Head of caudate nucleus (tissue), 42 donors: ENCODE measurements at regions not wholly inside any gene's neighbourhood (a gene's known extent, or its start where the extent isn't known, plus 50 kb on each side); places are given as distances from the start of the nearest gene placed in this dataset.
"Not testable (repeated sequence)": the region's sequence is repeated elsewhere in the genome, so short reads cannot be mapped to it uniquely, and the experiment has no call there.

Experiments used
- DNase-seq, 42 donors: peaks; one replicate each; pipeline versions ENCODE4 v3.0.0 to v3.0.0-alpha.2; 2020 to 2021; ENCODE audit warnings: mixed read lengths in 7 of 42
- intact Hi-C: fragments of 100-400 bp; cut with DNase I; formaldehyde crosslinking; loops from one replicate; pipeline ENCODE4 v1.15.0; 2022

GRCh38 chr7:4436361-4436895 is 245.7 kb upstream of the FOXK1 start:
- DNase-seq: no peak
- intact Hi-C loops: no loop called here

DNA sequence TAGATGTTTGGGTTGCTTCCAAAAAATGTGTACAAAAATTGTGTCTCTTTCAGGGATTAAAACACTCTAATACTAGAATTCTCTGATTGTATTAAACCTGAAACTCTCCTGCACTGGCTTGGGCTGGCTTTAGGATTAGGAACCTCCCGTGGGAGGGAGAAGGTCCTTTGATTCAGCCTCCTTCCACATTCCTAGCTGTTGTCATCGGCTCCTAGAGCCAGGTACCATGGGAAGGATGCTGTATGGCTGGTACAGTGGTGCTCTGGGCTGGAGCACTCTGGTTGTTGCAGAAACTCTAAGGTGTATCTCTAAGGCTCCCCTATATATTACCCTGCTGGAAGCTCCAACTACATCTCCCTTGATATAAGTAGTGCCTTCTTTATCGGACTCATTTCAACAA is 245.2 kb upstream of the FOXK1 start:
- no peak for DNase-seq
- intact Hi-C loops: no loop called here

DNA sequence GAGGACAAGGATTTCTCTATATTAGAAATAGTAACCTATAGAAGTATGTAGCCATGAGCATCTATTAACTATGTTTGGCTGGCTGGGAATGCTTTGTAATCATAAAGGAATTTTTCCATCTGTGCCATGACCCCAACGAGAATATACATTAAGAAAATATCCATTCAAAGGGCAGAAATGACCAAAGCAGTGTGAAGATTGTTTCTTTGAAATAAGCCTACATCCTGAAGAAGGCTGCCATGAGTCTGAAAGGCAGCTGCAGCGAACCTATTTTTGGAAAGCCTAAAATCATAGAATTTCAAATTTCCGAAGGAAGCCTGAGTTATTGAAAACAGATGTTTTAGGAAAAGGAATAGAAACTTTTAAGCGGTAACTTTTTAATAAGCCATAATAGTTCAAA is 244.2 kb upstream of the FOXK1 start:
- intact Hi-C loops: no loop called here
- DNase-seq: no peak

DNA sequence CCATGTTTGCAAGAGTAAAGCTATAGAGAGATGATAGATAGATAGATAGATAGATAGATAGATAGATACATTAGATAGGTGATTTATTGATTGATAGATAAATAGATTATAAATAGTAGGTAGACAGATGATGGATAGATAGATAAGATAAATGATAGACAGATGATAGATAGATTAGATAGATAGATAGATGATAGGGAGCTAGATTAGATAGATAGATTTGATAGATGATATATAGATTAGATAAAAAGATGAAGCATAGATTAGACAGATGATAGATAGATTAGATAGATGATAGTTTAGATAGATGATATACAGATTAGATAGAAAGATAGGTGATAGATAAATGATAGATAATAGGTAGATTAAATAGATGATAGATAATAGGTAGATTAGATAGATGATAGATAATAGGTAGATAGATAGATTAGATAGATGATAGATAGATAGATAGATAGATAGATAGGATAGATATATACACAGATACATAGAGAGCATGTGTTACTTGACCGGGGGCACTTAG is 243.3 kb upstream of the FOXK1 start:
- intact Hi-C loops: no loop called here
- no peak for DNase-seq

GRCh38 chr7:4439444-4439843 is 242.7 kb upstream of the FOXK1 start:
- intact Hi-C loops: no loop called here
- no peak for DNase-seq

GRCh38 chr7:4444106-4444505 is 238.0 kb upstream of the FOXK1 start:
- DNase-seq: no peak
- intact Hi-C loops: no loop called here

GRCh38 chr7:4445777-4446176 is 236.3 kb upstream of the FOXK1 start:
- DNase-seq: no peak
- intact Hi-C loops: no loop called here

- intact Hi-C loops: no loop called here
- no peak for DNase-seq
Observed at GRCh38 chr7:4449263-4449662, 232.8 kb upstream of the FOXK1 start.

DNA sequence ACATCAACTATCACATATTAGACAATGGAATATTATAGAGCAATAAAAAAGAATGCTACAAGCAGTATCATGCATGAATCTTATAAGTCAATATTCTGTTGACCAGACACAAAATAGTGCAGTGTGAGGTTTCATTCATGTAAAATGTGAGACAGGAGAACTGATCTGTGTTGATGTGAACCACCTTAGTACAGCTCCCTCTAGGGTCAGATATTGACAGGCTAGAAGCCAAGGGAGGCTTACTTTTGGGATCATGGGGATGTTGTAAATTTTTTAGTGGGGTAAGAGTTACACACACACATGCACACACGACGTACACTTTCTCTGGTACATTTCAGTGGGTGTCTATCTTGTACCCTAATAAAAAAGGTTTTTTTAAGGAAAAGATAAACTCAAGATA is 231.6 kb upstream of the FOXK1 start:
- intact Hi-C loops: no loop called here
- DNase-seq: peak in 1 of 42 donors; percentile 4

DNA sequence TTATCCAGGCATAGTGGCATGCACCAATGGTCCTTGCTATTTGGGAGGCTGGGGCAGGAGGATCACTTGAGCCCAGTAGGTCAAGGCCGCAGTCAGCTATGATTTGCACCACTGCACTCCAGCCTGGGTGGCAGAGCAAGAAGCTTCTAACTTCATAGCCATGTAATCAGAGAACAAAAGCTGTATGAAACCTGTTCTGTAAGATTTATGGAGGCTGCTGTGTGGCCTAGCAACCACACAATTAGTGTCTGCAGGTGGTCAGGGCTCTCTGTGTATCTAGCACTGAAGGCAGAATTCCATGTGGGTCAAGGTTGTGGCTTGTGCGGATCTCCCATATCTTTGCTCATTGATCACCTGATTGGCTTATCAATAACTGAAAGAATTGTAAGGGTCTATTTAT is 221.5 kb upstream of the FOXK1 start:
- intact Hi-C loops: no loop called here
- peak in 1 of 42 donors; percentile 35 for DNase-seq

- intact Hi-C loops: no loop called here
- peak in 16 of 42 donors; percentile 7 to 49 (median 24) for DNase-seq
Observed at GRCh38 chr7:4461531-4461930, 220.6 kb upstream of the FOXK1 start.

DNA sequence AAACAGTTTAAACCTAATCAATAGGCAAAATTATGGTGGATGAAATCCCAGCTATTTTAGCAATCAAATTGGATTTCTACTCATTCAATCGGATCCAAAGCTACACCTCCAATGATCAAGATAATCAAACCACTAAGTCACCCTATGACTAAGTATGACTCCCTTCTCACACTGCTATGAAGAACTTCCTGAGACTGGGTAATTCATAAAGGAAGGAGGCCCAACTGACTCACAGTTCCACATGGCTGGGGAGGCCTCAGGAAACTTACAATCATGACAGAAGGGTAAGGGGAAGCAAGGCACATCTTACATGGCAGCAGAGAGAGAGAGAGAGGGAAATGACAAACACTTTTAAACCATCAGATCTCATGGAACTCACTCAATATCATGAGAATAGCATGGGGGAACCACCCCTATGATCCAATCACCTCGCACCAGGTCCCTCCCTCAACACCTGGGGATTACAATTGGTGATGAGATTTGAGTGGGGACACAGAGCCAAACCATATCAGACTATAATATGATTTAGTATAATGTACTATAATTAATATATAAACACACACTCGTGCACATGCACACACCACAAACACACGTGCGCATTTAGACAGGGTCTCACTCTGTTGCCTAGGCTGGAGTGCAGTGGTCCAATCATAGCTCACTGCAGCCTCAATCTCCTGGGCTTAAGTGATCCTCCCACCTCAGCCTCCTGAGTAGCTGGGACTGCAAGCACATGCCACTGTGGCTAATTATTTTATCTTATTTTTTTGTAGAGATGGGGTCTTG is 213.6 kb upstream of the FOXK1 start:
- intact Hi-C loops: no loop called here

DNA sequence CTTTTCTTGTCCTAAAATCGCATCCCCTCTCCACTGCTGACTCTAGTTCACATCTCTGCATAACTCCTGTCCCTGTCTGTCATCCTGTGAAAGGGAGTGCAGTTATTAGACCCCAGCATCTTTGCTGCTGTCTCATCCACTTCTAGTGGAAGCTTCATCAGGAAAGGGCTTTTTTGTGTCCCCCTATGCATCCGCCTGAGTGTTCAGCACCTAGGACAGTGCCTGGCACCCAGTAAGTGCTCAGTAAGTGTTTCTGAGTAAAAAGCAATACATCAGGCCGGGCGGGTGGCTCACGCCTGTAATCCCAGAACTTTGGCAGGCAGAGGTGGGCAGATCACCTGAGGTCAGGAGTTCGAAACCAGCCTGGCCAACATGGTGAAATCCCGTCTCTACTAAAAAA is 211.8 kb upstream of the FOXK1 start:
- no peak for DNase-seq
- intact Hi-C loops: no loop called here

More for the DNA sequence above, 213.6 kb upstream of the FOXK1 start:
- DNase-seq: no peak

GRCh38 chr7:4472728-4473127 is 209.4 kb upstream of the FOXK1 start:
- intact Hi-C loops: no loop called here
- DNase-seq: no peak

GRCh38 chr7:4479367-4480039 is 202.6 kb upstream of the FOXK1 start:
- intact Hi-C loops: no loop called here
- peak in 15 of 42 donors; percentile 8 to 42 (median 18) for DNase-seq

GRCh38 chr7:4480131-4480530 is 202.0 kb upstream of the FOXK1 start:
- DNase-seq, intact Hi-C loops: not testable (repeated sequence)

DNA sequence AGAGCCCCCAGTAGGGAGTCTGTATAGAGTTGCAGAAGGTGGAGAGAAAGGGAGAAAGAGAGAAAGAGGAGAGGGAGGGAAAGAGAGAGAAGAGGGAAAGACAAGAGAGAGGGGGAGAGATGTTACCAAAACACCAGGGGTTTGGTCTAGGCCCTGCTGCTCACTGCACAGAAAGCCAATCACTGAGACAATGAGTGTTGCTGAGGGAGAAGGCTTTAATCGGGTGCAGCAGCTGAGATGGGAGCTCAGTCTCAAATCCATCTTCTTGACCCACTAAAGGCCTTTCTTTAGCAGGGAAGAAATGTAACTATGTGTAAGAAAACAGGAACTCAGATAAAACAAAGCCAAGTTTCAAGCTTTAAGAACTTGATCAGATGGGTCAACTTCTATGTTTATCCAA is 198.2 kb upstream of the FOXK1 start:
- no peak for DNase-seq
- intact Hi-C loops: no loop called here

DNA sequence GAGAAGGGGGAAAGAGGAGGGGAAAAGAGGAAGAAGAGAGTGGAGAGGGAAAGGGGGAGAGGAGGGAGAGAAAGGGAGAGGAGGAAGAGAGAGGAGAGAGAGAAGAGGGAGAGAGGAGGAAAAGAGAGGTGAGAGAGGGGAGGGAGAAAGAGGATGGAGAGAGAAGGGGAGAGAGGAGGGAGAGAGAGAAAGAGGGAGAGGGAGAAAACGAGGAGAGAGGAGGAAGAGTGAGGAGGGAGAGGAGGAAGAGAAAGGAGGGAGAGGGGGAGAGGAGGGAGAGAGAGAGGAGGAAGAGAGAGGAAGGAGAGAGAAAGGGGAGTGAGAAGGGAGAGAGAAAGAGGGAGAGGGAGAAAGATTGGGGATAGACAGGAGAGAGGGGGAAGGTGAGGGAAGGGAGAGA is 197.6 kb upstream of the FOXK1 start:
- intact Hi-C loops: no loop called here
- DNase-seq: no peak

GRCh38 chr7:4486907-4487306 is 195.2 kb upstream of the FOXK1 start:
- intact Hi-C loops: no loop called here
- no peak for DNase-seq

DNA sequence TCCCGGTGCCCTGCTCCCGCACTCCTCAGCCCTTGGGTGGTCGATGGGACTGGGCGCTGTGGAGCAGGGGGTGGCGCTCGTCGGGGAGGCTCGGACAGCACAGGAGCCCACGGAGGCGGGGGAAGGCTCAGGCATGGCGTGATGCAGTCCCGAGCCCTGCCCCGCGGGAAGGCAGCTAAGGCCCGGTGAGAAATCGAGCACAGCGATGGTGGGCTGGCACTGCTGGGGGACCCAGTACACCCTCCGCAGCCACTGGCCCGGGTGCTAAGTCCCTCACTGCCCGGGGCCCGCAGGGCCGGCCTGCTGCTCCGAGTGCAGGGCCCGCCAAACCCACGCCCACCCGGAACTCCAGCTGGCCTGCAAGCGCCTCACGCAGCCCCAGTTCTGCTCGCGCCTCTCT is 185.2 kb upstream of the FOXK1 start:
- intact Hi-C loops, DNase-seq: not testable (repeated sequence)
